ENCODE measurements at regions not wholly inside any gene's neighbourhood (a gene's known extent, or its start where the extent isn't known, plus 50 kb on each side); places are given as distances from the start of the nearest gene placed in this dataset.

DNA sequence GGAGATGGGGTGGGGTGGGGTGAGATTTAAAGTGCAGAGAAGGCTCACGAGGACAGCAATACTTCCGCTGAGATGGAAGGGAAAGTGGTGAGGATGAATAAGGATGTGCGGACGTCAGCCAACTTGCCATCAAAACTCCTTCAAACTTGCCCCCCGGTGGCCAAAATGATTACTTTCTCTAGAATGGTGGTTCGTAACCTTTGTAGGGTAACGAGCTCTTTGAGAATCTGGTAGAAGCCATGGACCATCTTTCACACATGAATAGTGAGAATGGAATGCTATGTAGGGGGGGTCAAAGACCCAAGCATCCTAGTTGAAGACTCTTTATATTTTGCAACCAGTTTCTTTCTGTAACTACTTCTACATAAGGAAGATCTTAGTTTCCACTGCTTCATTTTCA is 245.9 kb upstream of the DDHD1 start:
- no peak for TF ChIP-seq POLR2A (IDR thresholded peaks at IDR 0.05)
- TF ChIP-seq, protein P1, sequence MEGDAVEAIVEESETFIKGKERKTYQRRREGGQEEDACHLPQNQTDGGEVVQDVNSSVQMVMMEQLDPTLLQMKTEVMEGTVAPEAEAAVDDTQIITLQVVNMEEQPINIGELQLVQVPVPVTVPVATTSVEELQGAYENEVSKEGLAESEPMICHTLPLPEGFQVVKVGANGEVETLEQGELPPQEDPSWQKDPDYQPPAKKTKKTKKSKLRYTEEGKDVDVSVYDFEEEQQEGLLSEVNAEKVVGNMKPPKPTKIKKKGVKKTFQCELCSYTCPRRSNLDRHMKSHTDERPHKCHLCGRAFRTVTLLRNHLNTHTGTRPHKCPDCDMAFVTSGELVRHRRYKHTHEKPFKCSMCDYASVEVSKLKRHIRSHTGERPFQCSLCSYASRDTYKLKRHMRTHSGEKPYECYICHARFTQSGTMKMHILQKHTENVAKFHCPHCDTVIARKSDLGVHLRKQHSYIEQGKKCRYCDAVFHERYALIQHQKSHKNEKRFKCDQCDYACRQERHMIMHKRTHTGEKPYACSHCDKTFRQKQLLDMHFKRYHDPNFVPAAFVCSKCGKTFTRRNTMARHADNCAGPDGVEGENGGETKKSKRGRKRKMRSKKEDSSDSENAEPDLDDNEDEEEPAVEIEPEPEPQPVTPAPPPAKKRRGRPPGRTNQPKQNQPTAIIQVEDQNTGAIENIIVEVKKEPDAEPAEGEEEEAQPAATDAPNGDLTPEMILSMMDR (IDR thresholded peaks at IDR 0.05): no peak
